Cardiac fibroblast (primary cell): ENCODE measurements at regions not wholly inside any gene's neighbourhood (a gene's known extent, or its start where the extent isn't known, plus 50 kb on each side); places are given as distances from the start of the nearest gene placed in this dataset.

Experiments used
- DNase-seq, 2 donors: peaks; one replicate each; pipeline versions ENCODE4 v3.0.0 to v3.0.0-alpha.2; 2010; ENCODE audit warnings: low read depth in 2 of 2
- H3K4me3 ChIP-seq, 2 donors: replicated peaks in 1 of 2; 1 replicate in 1 of 2; 2 replicates in 1 of 2; pipeline ENCODE4 v1.5.1; 2011; ENCODE audit warnings: low read depth in 2 of 2, low read length in 2 of 2, mild to moderate bottlenecking in 2 of 2, moderate library complexity in 1 of 2
- TF ChIP-seq, protein P1 (sequence below): IDR thresholded peaks from one replicate; pipeline ENCODE4 v1.5.1; 2011; ENCODE audit warnings: low read depth, mild to moderate bottlenecking, low read length, inconsistent platforms

DNA sequence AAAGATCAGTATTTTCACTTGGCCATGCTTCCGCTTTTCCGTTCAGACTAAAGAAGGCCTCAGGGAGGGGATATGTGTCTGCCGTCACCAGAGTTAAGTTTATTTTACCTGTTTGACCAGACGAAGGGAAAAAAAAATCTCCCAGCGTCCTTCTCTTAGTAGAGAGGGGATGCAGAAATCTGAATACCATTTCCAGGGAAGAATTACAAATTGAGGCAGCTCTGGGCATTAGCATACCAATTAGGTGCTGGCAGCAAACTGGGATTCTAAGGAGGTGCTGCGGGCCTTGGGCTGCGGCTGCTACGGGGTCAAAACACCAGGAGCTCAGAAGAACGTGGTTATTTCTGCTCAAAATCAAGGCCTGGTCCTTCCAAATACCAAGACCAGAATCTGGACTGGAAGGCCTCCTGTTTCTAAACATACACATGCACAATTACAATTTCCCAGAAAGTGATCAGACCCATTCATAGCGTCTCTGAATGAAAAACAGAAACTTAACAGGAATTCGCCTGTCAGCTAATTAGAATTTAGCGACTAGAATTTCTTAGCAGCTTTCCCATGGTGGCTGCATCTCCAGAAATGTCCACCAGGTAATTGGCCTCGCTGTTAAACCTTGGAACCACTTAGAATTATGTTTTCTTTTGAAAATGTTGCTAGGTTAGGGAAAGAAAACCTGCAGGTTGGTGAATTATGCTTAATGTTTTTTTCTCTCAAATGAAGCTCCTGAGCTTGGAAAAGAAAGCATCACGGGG lies 617.0 kb downstream of the VRK1 start:
- H3K4me3 ChIP-seq: no peak overlapping the region
- TF ChIP-seq, protein P1, sequence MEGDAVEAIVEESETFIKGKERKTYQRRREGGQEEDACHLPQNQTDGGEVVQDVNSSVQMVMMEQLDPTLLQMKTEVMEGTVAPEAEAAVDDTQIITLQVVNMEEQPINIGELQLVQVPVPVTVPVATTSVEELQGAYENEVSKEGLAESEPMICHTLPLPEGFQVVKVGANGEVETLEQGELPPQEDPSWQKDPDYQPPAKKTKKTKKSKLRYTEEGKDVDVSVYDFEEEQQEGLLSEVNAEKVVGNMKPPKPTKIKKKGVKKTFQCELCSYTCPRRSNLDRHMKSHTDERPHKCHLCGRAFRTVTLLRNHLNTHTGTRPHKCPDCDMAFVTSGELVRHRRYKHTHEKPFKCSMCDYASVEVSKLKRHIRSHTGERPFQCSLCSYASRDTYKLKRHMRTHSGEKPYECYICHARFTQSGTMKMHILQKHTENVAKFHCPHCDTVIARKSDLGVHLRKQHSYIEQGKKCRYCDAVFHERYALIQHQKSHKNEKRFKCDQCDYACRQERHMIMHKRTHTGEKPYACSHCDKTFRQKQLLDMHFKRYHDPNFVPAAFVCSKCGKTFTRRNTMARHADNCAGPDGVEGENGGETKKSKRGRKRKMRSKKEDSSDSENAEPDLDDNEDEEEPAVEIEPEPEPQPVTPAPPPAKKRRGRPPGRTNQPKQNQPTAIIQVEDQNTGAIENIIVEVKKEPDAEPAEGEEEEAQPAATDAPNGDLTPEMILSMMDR: no peak
- DNase-seq: no peak

GRCh38 chr14:97414718-97415098 lies 617.5 kb downstream of the VRK1 start:
- no peak overlapping the region for H3K4me3 ChIP-seq
- TF ChIP-seq, protein P1: no peak
- no peak for DNase-seq

- TF ChIP-seq, protein P1: no peak
- H3K4me3 ChIP-seq: no peak overlapping the region
- DNase-seq: no peak
Observed at GRCh38 chr14:97415907-97416306, 618.7 kb downstream of the VRK1 start.

- no peak overlapping the region for H3K4me3 ChIP-seq
- DNase-seq: no peak
- TF ChIP-seq, protein P1: no peak
Observed at GRCh38 chr14:97416550-97416949, 619.4 kb downstream of the VRK1 start.

- no peak overlapping the region for H3K4me3 ChIP-seq
- TF ChIP-seq, protein P1: no peak
- DNase-seq: no peak
Observed at GRCh38 chr14:97417331-97417730, 620.1 kb downstream of the VRK1 start.

DNA sequence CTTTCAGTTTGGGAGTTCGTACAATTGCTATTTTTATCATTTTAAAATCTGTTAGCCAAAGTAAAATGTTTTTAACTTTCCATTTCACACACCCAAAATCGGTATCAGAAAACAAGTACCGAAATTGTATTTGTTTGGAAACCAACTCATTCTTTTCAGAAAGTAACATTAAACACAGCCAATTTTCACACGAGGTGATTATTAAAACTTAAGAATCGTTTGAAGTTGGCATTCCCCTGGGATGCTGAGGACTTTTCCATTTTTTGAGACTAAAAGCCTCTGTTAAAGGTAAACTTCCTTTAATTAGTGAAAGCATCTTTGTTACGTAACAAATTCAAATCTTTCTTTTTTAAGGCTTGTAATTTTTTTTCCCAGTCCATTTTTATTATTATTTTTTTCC lies 623.0 kb downstream of the VRK1 start:
- no peak overlapping the region for H3K4me3 ChIP-seq
- no peak for DNase-seq
- TF ChIP-seq, protein P1: no peak

- no peak overlapping the region for H3K4me3 ChIP-seq
- no peak for DNase-seq
- TF ChIP-seq, protein P1: no peak
Observed at GRCh38 chr14:97426776-97427175, 629.6 kb downstream of the VRK1 start.
